ENCODE measurements at regions not wholly inside any gene's neighbourhood (a gene's known extent, or its start where the extent isn't known, plus 50 kb on each side); places are given as distances from the start of the nearest gene placed in this dataset.

- no peak for TF ChIP-seq GATA1 (IDR thresholded peaks at IDR 0.05; ENCODE audit: low read depth, low read length)
- TF ChIP-seq POLR2A (IDR thresholded peaks at IDR 0.05; ENCODE audit: low read length) = no peak
- DNase-seq = no peak
These were observed 99.0 kb upstream of the NEO1 start for GRCh38 chr15:72953306-72953705.

GRCh38 chr15:72952151-72952550, 100.1 kb upstream of the NEO1 start:
- TF ChIP-seq POLR2A (IDR thresholded peaks at IDR 0.05; ENCODE audit: low read length) (no peak), GATA1 (IDR thresholded peaks at IDR 0.05; ENCODE audit: low read depth, low read length) (no peak)
- DNase-seq = no peak

- no peak for TF ChIP-seq POLR2A (IDR thresholded peaks at IDR 0.05; ENCODE audit: low read length)
- no peak for TF ChIP-seq GATA1 (IDR thresholded peaks at IDR 0.05; ENCODE audit: low read depth, low read length)
- no peak for DNase-seq
These were observed 103.6 kb upstream of the NEO1 start for GRCh38 chr15:72948662-72949061.

GRCh38 chr15:72947709-72948108, 104.6 kb upstream of the NEO1 start:
- no peak for DNase-seq
- TF ChIP-seq POLR2A (IDR thresholded peaks at IDR 0.05; ENCODE audit: low read length) = no peak
- no peak for TF ChIP-seq GATA1 (IDR thresholded peaks at IDR 0.05; ENCODE audit: low read depth, low read length)

GRCh38 chr15:72944565-72944964, 107.7 kb upstream of the NEO1 start:
- no peak for DNase-seq
- TF ChIP-seq GATA1 (IDR thresholded peaks at IDR 0.05; ENCODE audit: low read depth, low read length) (no peak), POLR2A (IDR thresholded peaks at IDR 0.05; ENCODE audit: low read length) (no peak)

GRCh38 chr15:72940229-72940622, 112.0 kb upstream of the NEO1 start:
- DNase-seq = no peak
- TF ChIP-seq POLR2A (IDR thresholded peaks at IDR 0.05; ENCODE audit: low read length) = no peak
- TF ChIP-seq GATA1 (IDR thresholded peaks at IDR 0.05; ENCODE audit: low read depth, low read length) = no peak

- TF ChIP-seq POLR2A (IDR thresholded peaks at IDR 0.05; ENCODE audit: low read length) = no peak
- no peak for TF ChIP-seq GATA1 (IDR thresholded peaks at IDR 0.05; ENCODE audit: low read depth, low read length)
These were observed 112.6 kb upstream of the NEO1 start for GRCh38 chr15:72939514-72940228.

GRCh38 chr15:72936691-72937679, 115.3 kb upstream of the NEO1 start:
- TF ChIP-seq GATA1 (IDR thresholded peaks at IDR 0.05; ENCODE audit: low read depth, low read length) = no peak
- no peak for TF ChIP-seq POLR2A (IDR thresholded peaks at IDR 0.05; ENCODE audit: low read length)

More at GRCh38 chr15:72939514-72940228, 112.6 kb upstream of the NEO1 start:
- DNase-seq = no peak

GRCh38 chr15:72936237-72936636, 116.0 kb upstream of the NEO1 start:
- no peak for DNase-seq
- no peak for TF ChIP-seq GATA1 (IDR thresholded peaks at IDR 0.05; ENCODE audit: low read depth, low read length)
- TF ChIP-seq POLR2A (IDR thresholded peaks at IDR 0.05; ENCODE audit: low read length) = no peak

More at GRCh38 chr15:72936691-72937679, 115.3 kb upstream of the NEO1 start:
- no peak for DNase-seq

- DNase-seq = no peak
- TF ChIP-seq GATA1 (IDR thresholded peaks at IDR 0.05; ENCODE audit: low read depth, low read length) (no peak), POLR2A (IDR thresholded peaks at IDR 0.05; ENCODE audit: low read length) (no peak)
These were observed 116.7 kb upstream of the NEO1 start for GRCh38 chr15:72935521-72935920.

- DNase-seq = no peak
- TF ChIP-seq POLR2A (IDR thresholded peaks at IDR 0.05; ENCODE audit: low read length) (no peak), GATA1 (IDR thresholded peaks at IDR 0.05; ENCODE audit: low read depth, low read length) (no peak)
These were observed 117.3 kb upstream of the NEO1 start for GRCh38 chr15:72934921-72935320.

GRCh38 chr15:72933976-72934375, 118.3 kb upstream of the NEO1 start:
- no peak for DNase-seq

GRCh38 chr15:72932472-72932871, 119.8 kb upstream of the NEO1 start:
- TF ChIP-seq POLR2A (IDR thresholded peaks at IDR 0.05; ENCODE audit: low read length) (no peak), GATA1 (IDR thresholded peaks at IDR 0.05; ENCODE audit: low read depth, low read length) (no peak)

More at GRCh38 chr15:72933976-72934375, 118.3 kb upstream of the NEO1 start:
- TF ChIP-seq POLR2A (IDR thresholded peaks at IDR 0.05; ENCODE audit: low read length) = no peak
- TF ChIP-seq GATA1 (IDR thresholded peaks at IDR 0.05; ENCODE audit: low read depth, low read length) = no peak

GRCh38 chr15:72927451-72927850, 124.8 kb upstream of the NEO1 start:
- TF ChIP-seq POLR2A (IDR thresholded peaks at IDR 0.05; ENCODE audit: low read length) (no peak), GATA1 (IDR thresholded peaks at IDR 0.05; ENCODE audit: low read depth, low read length) (no peak)

More at GRCh38 chr15:72932472-72932871, 119.8 kb upstream of the NEO1 start:
- DNase-seq = no peak

More at GRCh38 chr15:72927451-72927850, 124.8 kb upstream of the NEO1 start:
- no peak for DNase-seq

All from erythroblast (primary cell).